GM23338 (cell line): ENCODE measurements at regions not wholly inside any gene's neighbourhood (a gene's known extent, or its start where the extent isn't known, plus 50 kb on each side); places are given as distances from the start of the nearest gene placed in this dataset.

Experiments used
- ATAC-seq: fragments of 200-7000 bp; cut with Tn5 transposase; 3 replicates; pipeline ENCODE4 v1.9.1; 2020
- DNase-seq: peaks from one replicate; pipeline ENCODE4 v3.0.0-alpha.2; 2015; ENCODE audit warnings: low spot score
- H2AFZ ChIP-seq: fragments of 200-600 bp; sonication (generic); 2 replicates; pipeline ENCODE4 v1.8.0; 2016; ENCODE audit warnings: antibody characterized with exemption, mild to moderate bottlenecking, moderate library complexity
- H3F3A ChIP-seq: fragments of 200-600 bp; sonication (generic); replicated peaks from 2 replicates; pipeline ENCODE4 v1.8.0; 2017; ENCODE audit warnings: antibody characterized with exemption, mixed run types, low read depth
- H3K27ac ChIP-seq: fragments of 200-600 bp; sonication (generic); 2 replicates; pipeline ENCODE4 v1.6.1; 2016; ENCODE audit warnings: low read depth
- H3K27me3 ChIP-seq: fragments of 200-600 bp; sonication (generic); 2 replicates; pipeline ENCODE4 v1.8.0; 2016; ENCODE audit warnings: mild to moderate bottlenecking, mixed run types, moderate library complexity; ENCODE audit not compliant: insufficient read depth
- H3K36me3 ChIP-seq: fragments of 200-600 bp; sonication (generic); 2 replicates; pipeline ENCODE4 v1.8.0; 2016; ENCODE audit warnings: mild to moderate bottlenecking; ENCODE audit not compliant: insufficient read depth
- H3K4me1 ChIP-seq: fragments of 200-600 bp; sonication (generic); 2 replicates; pipeline ENCODE4 v1.8.0; 2016; ENCODE audit warnings: mild to moderate bottlenecking, moderate library complexity; ENCODE audit not compliant: insufficient read depth
- H3K4me2 ChIP-seq: fragments of 200-600 bp; sonication (generic); 2 replicates; pipeline ENCODE4 v1.7.1; 2017; ENCODE audit warnings: mixed run types
- H3K4me3 ChIP-seq: fragments of 200-600 bp; sonication (generic); 2 replicates; pipeline ENCODE4 v1.6.1; 2016; ENCODE audit warnings: mixed run types
- H3K79me2 ChIP-seq: fragments of 200-600 bp; sonication (generic); replicated peaks from 2 replicates; pipeline ENCODE4 v1.8.0; 2017; ENCODE audit warnings: mild to moderate bottlenecking; ENCODE audit not compliant: insufficient read depth
- H3K9me2 ChIP-seq: fragments of 200-600 bp; sonication (generic); 2 replicates; pipeline ENCODE4 v1.8.0; 2017; ENCODE audit not compliant: insufficient read depth
- H4K20me1 ChIP-seq: fragments of 200-600 bp; sonication (generic); replicated peaks from 2 replicates; pipeline ENCODE4 v1.8.0; 2017; ENCODE audit warnings: mild to moderate bottlenecking; ENCODE audit not compliant: insufficient read depth
- H3K27ac Mint-ChIP-seq: 2 replicates; pipeline ENCODE4 v1.8.0; 2020; ENCODE audit warnings: inconsistent platforms, mild to moderate bottlenecking, moderate library complexity, mixed read lengths
- H3K27me3 Mint-ChIP-seq: 3 replicates; pipeline ENCODE4 v1.8.0; 2022; ENCODE audit warnings: low read depth, mild to moderate bottlenecking, moderate library complexity, mixed read lengths, inconsistent platforms; ENCODE audit not compliant: insufficient read depth, poor library complexity
- H3K36me3 Mint-ChIP-seq: 3 replicates; pipeline ENCODE4 v1.8.0; 2021; ENCODE audit warnings: low read depth, mild to moderate bottlenecking, inconsistent platforms, moderate library complexity, mixed read lengths
- H3K4me1 Mint-ChIP-seq: 3 replicates; pipeline ENCODE4 v1.8.0; 2020; ENCODE audit warnings: mild to moderate bottlenecking, inconsistent platforms, mixed read lengths
- H3K4me3 Mint-ChIP-seq: 3 replicates; pipeline ENCODE4 v1.8.0; 2021; ENCODE audit warnings: moderate library complexity, mild to moderate bottlenecking, inconsistent platforms, mixed read lengths
- H3K9me3 Mint-ChIP-seq: 3 replicates; pipeline ENCODE4 v1.8.0; 2020; ENCODE audit warnings: moderate library complexity, mild to moderate bottlenecking, inconsistent platforms, mixed read lengths
- CREB1 ChIP-seq: fragments of 250-450 bp; sonication (Bioruptor Pico); IDR thresholded peaks from 2 replicates; pipeline ENCODE4 v1.5.0; 2020; ENCODE audit warnings: low read depth, mild to moderate bottlenecking, moderate library complexity
- ETS1 ChIP-seq: IDR thresholded peaks from 2 replicates; pipeline ENCODE4 v1.6.1; 2016; ENCODE audit warnings: antibody characterized with exemption
- EZH2 ChIP-seq: fragments of 200-600 bp; sonication (generic); IDR thresholded peaks from one replicate; pipeline ENCODE4 v1.8.0; 2017; ENCODE audit warnings: antibody characterized with exemption, mild to moderate bottlenecking, low read depth; ENCODE audit not compliant: unreplicated experiment
- EZH2phosphoT487 ChIP-seq: fragments of 200-600 bp; sonication (generic); IDR thresholded peaks from one replicate; pipeline ENCODE4 v1.8.1; 2018; ENCODE audit warnings: antibody characterized with exemption; ENCODE audit not compliant: unreplicated experiment
- JUNB ChIP-seq: IDR thresholded peaks from one replicate; pipeline ENCODE4 v1.6.1; 2016; ENCODE audit warnings: antibody characterized with exemption; ENCODE audit not compliant: unreplicated experiment
- NANOG ChIP-seq: IDR thresholded peaks from 2 replicates; pipeline ENCODE4 v1.6.1; 2016; ENCODE audit warnings: antibody characterized with exemption, borderline replicate concordance
- POLR2AphosphoS5 ChIP-seq: IDR thresholded peaks from 2 replicates; pipeline ENCODE4 v1.6.1; 2016; ENCODE audit warnings: antibody characterized with exemption, low read depth
- STAT1 ChIP-seq: IDR thresholded peaks from one replicate; pipeline ENCODE4 v1.6.1; 2016; ENCODE audit warnings: antibody characterized with exemption; ENCODE audit not compliant: unreplicated experiment
- ZNF114 ChIP-seq: fragments of 250-450 bp; sonication (Bioruptor Pico); IDR thresholded peaks from 2 replicates; pipeline ENCODE4 v1.5.0; 2020; ENCODE audit warnings: mild to moderate bottlenecking, moderate library complexity
- ZNF331 ChIP-seq: fragments of 250-450 bp; sonication (Bioruptor Pico); IDR thresholded peaks from 2 replicates; pipeline ENCODE4 v1.5.0; 2020; ENCODE audit warnings: low read depth, mild to moderate bottlenecking, moderate library complexity
- ZNF462 ChIP-seq: fragments of 250-450 bp; sonication (Bioruptor Pico); IDR thresholded peaks from 2 replicates; pipeline ENCODE4 v1.5.0; 2020; ENCODE audit warnings: mild to moderate bottlenecking, moderate library complexity
- TF ChIP-seq, protein P1 (sequence below), 2 experiments: fragments of 200-600 bp in 1 of 2; sonication (generic) in 1 of 2; conservative IDR thresholded peaks; 2 replicates each; pipeline versions ENCODE4 v1.5.1 to v1.6.1; 2016 to 2017; ENCODE audit warnings: antibody characterized with exemption in 2 of 2, low read depth in 2 of 2, mild to moderate bottlenecking in 2 of 2, moderate library complexity in 1 of 2
- TF ChIP-seq, protein P2 (sequence below): IDR thresholded peaks from one replicate; pipeline ENCODE4 v1.6.1; 2018; ENCODE audit warnings: antibody characterized with exemption; ENCODE audit not compliant: unreplicated experiment

GRCh38 chrX:580030-580429 lies 50.6 kb upstream of the SHOX start:
- Histone ChIP-seq H2AFZ (no peak overlapping the region), H3K79me2 (no peaks in the 10 kb centered on the region), H3F3A (no peaks in the 10 kb centered on the region), H3K36me3 (no peaks in the 10 kb centered on the region), H3K4me2 (no peak overlapping the region), H3K27me3 (no peaks in the 10 kb centered on the region), H3K9me2 (peaks cover 3% of the 10 kb centered on the region; the same call in 1 of the 2 replicates), H3K4me3 (no peak overlapping the region), H3K4me1 (no peaks in the 10 kb centered on the region), H4K20me1 (no peaks in the 10 kb centered on the region), H3K27ac (no peak overlapping the region)
- H3K27ac Mint-ChIP-seq = no peak overlapping the region
- no peak for ATAC-seq
- H3K36me3 Mint-ChIP-seq = peaks cover 18% of the 10 kb centered on the region
- no peaks in the 10 kb centered on the region for H3K27me3 Mint-ChIP-seq
- H3K9me3 Mint-ChIP-seq = peaks cover 86% of the 10 kb centered on the region
- no peak overlapping the region for H3K4me3 Mint-ChIP-seq
- no peak for DNase-seq
- H3K4me1 Mint-ChIP-seq = no peaks in the 10 kb centered on the region
- no peak for TF ChIP-seq ETS1
- no peak for TF ChIP-seq ZNF462 (CRISPR knock-in tag)
- no peak for TF ChIP-seq EZH2phosphoT487
- no peak for TF ChIP-seq POLR2AphosphoS5
- TF ChIP-seq JUNB = no peak
- TF ChIP-seq, protein P1, sequence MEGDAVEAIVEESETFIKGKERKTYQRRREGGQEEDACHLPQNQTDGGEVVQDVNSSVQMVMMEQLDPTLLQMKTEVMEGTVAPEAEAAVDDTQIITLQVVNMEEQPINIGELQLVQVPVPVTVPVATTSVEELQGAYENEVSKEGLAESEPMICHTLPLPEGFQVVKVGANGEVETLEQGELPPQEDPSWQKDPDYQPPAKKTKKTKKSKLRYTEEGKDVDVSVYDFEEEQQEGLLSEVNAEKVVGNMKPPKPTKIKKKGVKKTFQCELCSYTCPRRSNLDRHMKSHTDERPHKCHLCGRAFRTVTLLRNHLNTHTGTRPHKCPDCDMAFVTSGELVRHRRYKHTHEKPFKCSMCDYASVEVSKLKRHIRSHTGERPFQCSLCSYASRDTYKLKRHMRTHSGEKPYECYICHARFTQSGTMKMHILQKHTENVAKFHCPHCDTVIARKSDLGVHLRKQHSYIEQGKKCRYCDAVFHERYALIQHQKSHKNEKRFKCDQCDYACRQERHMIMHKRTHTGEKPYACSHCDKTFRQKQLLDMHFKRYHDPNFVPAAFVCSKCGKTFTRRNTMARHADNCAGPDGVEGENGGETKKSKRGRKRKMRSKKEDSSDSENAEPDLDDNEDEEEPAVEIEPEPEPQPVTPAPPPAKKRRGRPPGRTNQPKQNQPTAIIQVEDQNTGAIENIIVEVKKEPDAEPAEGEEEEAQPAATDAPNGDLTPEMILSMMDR (conservative IDR thresholded peaks at IDR 0.05; ENCODE audit: low read depth in 2 of 2) = no peak
- TF ChIP-seq, protein P2, sequence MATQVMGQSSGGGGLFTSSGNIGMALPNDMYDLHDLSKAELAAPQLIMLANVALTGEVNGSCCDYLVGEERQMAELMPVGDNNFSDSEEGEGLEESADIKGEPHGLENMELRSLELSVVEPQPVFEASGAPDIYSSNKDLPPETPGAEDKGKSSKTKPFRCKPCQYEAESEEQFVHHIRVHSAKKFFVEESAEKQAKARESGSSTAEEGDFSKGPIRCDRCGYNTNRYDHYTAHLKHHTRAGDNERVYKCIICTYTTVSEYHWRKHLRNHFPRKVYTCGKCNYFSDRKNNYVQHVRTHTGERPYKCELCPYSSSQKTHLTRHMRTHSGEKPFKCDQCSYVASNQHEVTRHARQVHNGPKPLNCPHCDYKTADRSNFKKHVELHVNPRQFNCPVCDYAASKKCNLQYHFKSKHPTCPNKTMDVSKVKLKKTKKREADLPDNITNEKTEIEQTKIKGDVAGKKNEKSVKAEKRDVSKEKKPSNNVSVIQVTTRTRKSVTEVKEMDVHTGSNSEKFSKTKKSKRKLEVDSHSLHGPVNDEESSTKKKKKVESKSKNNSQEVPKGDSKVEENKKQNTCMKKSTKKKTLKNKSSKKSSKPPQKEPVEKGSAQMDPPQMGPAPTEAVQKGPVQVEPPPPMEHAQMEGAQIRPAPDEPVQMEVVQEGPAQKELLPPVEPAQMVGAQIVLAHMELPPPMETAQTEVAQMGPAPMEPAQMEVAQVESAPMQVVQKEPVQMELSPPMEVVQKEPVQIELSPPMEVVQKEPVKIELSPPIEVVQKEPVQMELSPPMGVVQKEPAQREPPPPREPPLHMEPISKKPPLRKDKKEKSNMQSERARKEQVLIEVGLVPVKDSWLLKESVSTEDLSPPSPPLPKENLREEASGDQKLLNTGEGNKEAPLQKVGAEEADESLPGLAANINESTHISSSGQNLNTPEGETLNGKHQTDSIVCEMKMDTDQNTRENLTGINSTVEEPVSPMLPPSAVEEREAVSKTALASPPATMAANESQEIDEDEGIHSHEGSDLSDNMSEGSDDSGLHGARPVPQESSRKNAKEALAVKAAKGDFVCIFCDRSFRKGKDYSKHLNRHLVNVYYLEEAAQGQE = no peak
- TF ChIP-seq ZNF114 = no peak
- no peak for TF ChIP-seq CREB1
- TF ChIP-seq EZH2 = no peak
- TF ChIP-seq STAT1 = no peak
- no peak for TF ChIP-seq ZNF331 (CRISPR knock-in tag)
- TF ChIP-seq NANOG = no peak
